HAP-1 (cell line): ENCODE measurements at regions not wholly inside any gene's neighbourhood (a gene's known extent, or its start where the extent isn't known, plus 50 kb on each side); places are given as distances from the start of the nearest gene placed in this dataset.

Experiments used
- DNase-seq, 2 experiments: peaks; one replicate each; pipeline ENCODE4 v3.0.0-alpha.2; 2016 to 2020; ENCODE audit warnings: low spot score in 2 of 2
- H3K27me3 ChIP-seq: fragments of 250-450 bp; sonication (Bioruptor Pico); 2 replicates; pipeline ENCODE4 v1.5.1; 2020; ENCODE audit warnings: low read depth, mild to moderate bottlenecking, moderate library complexity
- H3K36me3 ChIP-seq: fragments of 250-450 bp; sonication (Bioruptor Pico); replicated peaks from 2 replicates; pipeline ENCODE4 v1.5.1; 2020; ENCODE audit warnings: mild to moderate bottlenecking
- H3K4me1 ChIP-seq: fragments of 250-450 bp; sonication (Bioruptor Pico); 2 replicates; pipeline ENCODE4 v1.5.1; 2020; ENCODE audit warnings: mild to moderate bottlenecking
- H3K4me3 ChIP-seq: fragments of 250-450 bp; sonication (Bioruptor Pico); 2 replicates; pipeline ENCODE4 v1.5.1; 2020; ENCODE audit warnings: mild to moderate bottlenecking, moderate library complexity
- H3K9me3 ChIP-seq: fragments of 250-450 bp; sonication (Bioruptor Pico); 2 replicates; pipeline ENCODE4 v1.5.1; 2020; ENCODE audit warnings: mild to moderate bottlenecking, moderate library complexity
- in situ Hi-C: fragments of 300-500 bp; cut with MboI; formaldehyde crosslinking; loops from 3 replicates; pipeline ENCODE4 v1.14.3; 2020; ENCODE audit warnings: low sequenced_read_pairs, inconsistent platforms, mixed read lengths

DNA sequence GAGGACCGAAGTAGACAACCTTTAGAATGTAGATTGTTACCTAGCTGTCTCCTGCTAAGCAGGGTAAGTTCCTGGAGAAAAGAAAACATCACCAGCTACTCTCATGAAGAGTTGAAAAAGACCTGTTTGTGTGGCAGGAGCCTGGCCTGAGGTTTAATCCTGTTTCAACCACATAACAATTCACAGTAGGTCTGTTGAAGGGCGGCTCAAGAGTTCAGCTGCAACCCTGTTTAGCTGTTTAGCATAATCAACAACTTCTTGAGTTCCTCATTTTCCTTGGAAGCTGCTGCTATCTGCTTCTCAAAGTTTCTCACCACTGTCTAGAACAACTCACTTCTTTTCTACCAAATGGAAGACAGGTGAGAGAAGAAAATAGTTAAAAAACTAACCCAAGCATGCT is 170.4 kb upstream of the TET2 start:
- in situ Hi-C loops: no loop called here
- no peaks in the 10 kb centered on the region for H3K27me3 ChIP-seq
- no peak for DNase-seq
- no peaks in the 10 kb centered on the region for H3K36me3 ChIP-seq
- H3K4me1 ChIP-seq: no peaks in the 10 kb centered on the region
- H3K9me3 ChIP-seq: no peaks in the 10 kb centered on the region
- H3K4me3 ChIP-seq: no peak overlapping the region

DNA sequence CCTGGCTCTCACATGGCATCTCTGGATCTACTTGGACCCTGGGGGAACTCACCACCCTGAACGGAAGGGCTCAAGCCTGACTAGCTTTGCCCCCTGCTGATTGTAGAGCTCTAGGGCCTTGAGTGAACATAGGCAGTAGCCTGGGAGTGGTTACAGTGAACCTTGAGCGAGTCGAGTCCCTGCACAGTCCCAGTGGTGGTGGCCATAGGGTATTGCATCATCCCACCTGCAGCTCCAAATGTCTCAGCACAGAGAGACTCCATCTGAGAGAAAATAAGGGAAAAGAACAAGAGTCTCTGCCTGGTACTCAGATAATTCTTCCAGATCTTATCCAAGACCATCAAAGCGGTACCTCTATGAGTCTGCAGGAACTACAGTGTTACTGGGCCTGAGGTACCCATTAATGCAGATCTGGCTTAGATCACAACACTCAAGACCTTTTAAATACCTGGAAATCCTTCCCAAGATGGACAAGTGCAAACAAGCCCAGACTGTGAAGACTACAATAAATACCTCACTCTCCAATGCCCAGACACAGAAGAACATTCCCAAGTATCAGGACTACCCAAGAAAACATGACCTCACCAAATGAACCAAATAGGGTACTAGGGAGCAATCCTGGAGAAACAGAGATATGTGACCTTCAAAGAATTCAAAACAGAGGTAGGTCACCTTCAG is 167.5 kb upstream of the TET2 start:
- Histone ChIP-seq H3K27me3 (no peaks in the 10 kb centered on the region), H3K4me1 (no peaks in the 10 kb centered on the region), H3K4me3 (no peak overlapping the region), H3K9me3 (no peaks in the 10 kb centered on the region), H3K36me3 (no peaks in the 10 kb centered on the region)
- DNase-seq: no peak
- in situ Hi-C loops: no loop called here

DNA sequence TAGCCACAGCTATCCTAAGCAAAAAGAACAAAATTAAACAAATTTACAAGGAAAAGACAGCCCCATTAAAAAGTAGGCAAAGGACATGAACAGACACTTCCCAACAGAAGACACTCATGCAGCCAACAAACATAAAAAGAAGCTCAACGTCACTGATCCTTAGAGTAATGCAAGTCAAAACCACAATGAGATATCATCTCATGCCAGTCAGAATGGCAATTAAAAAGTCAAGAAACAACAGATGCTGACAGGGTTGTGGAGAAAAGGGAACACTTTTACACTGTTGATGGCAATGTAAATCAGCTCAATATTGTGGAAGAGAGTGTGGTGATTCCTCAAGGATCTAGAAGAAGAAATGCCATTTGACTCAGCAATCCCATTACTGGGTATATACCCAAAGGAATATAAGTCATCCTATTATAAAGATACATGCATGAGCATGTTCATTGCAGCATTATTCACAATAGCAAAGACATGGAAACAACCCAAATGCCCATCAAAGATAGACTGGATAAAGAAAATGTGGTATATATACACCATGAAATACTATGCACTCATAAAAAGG is 163.0 kb upstream of the TET2 start:
- Histone ChIP-seq H3K4me3 (no peak overlapping the region), H3K9me3 (no peaks in the 10 kb centered on the region), H3K4me1 (no peaks in the 10 kb centered on the region), H3K36me3 (no peaks in the 10 kb centered on the region), H3K27me3 (no peaks in the 10 kb centered on the region)
- in situ Hi-C loops: no loop called here
- no peak for DNase-seq

GRCh38 chr4:104986306-104986705 is 160.4 kb upstream of the TET2 start:
- H3K27me3 ChIP-seq: no peaks in the 10 kb centered on the region
- no peaks in the 10 kb centered on the region for H3K4me1 ChIP-seq
- H3K36me3 ChIP-seq: no peaks in the 10 kb centered on the region
- DNase-seq: no peak
- no peaks in the 10 kb centered on the region for H3K9me3 ChIP-seq
- no peak overlapping the region for H3K4me3 ChIP-seq
- in situ Hi-C loops: no loop called here

GRCh38 chr4:104989371-104989770 is 157.3 kb upstream of the TET2 start:
- H3K9me3 ChIP-seq: no peaks in the 10 kb centered on the region
- in situ Hi-C loops: no loop called here
- H3K4me1 ChIP-seq: no peaks in the 10 kb centered on the region
- H3K36me3 ChIP-seq: no peaks in the 10 kb centered on the region
- no peak overlapping the region for H3K4me3 ChIP-seq
- DNase-seq: no peak
- no peaks in the 10 kb centered on the region for H3K27me3 ChIP-seq

DNA sequence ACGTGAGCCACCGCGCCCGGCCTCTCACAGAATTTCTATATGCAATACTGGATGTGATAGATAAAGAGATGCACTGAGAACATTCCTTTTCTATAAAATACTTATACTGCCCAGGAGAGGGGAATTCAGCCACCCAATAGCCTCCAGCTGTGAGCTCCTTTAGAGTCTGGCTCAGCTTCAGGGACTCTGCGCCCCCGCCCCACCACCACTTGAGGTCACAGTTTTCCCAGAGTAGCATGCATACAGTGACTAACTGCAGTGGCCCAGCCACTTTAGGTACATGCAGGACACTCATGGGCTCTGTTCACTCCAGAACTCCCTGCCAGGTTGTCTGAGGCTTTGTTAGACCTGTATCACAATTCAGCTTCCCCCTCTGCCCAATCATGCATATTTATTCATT is 144.4 kb upstream of the TET2 start:
- Histone ChIP-seq H3K36me3 (no peaks in the 10 kb centered on the region), H3K9me3 (no peaks in the 10 kb centered on the region), H3K4me1 (no peaks in the 10 kb centered on the region), H3K27me3 (no peaks in the 10 kb centered on the region), H3K4me3 (no peak overlapping the region)
- no peak for DNase-seq
- in situ Hi-C loops: no loop called here

GRCh38 chr4:105014234-105014633 is 132.4 kb upstream of the TET2 start:
- H3K4me3 ChIP-seq: no peak overlapping the region
- H3K27me3 ChIP-seq: 0 out of 2 replicates have a peak, but pooled peaks cover 2% of the 10 kb centered on the region
- no peaks in the 10 kb centered on the region for H3K4me1 ChIP-seq
- no peak for DNase-seq
- H3K9me3 ChIP-seq: no peaks in the 10 kb centered on the region
- in situ Hi-C loops: no loop called here
- H3K36me3 ChIP-seq: no peaks in the 10 kb centered on the region

DNA sequence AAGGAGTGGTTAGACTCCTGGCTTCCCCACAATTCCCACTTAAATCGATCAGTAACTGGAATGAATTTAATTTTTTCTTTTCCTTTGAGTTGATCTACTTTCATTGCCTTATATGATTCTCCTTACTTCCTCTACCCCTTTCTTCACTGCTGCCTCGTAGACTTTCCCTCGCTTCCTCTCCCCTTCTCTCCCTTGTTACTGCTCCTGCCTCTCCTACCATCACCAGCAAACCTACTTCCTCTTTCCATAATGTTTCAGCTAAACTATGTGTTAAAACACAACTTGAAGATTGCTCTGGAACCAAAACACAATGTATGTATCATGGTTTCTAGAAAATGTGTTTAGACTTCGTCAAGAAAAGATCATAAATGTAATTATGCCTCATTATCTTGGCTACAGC is 132.0 kb upstream of the TET2 start:
- in situ Hi-C loops: no loop called here

GRCh38 chr4:105015750-105016149 is 130.9 kb upstream of the TET2 start:
- H3K4me3 ChIP-seq: no peak overlapping the region
- no peaks in the 10 kb centered on the region for H3K9me3 ChIP-seq
- no peaks in the 10 kb centered on the region for H3K4me1 ChIP-seq
- no peak for DNase-seq
- H3K27me3 ChIP-seq: 0 out of 2 replicates have a peak, but pooled peaks cover 2% of the 10 kb centered on the region
- H3K36me3 ChIP-seq: no peaks in the 10 kb centered on the region
- in situ Hi-C loops: no loop called here

More for the DNA sequence above, 132.0 kb upstream of the TET2 start:
- Histone ChIP-seq H3K4me3 (no peak overlapping the region), H3K27me3 (0 out of 2 replicates have a peak, but pooled peaks cover 2% of the 10 kb centered on the region), H3K36me3 (no peaks in the 10 kb centered on the region), H3K4me1 (no peaks in the 10 kb centered on the region), H3K9me3 (no peaks in the 10 kb centered on the region)
- no peak for DNase-seq

- no peaks in the 10 kb centered on the region for H3K27me3 ChIP-seq
- H3K4me1 ChIP-seq: no peaks in the 10 kb centered on the region
- H3K9me3 ChIP-seq: no peaks in the 10 kb centered on the region
- in situ Hi-C loops: no loop called here
- DNase-seq: no peak
- H3K4me3 ChIP-seq: no peak overlapping the region
- no peaks in the 10 kb centered on the region for H3K36me3 ChIP-seq
Measured at GRCh38 chr4:105022811-105023667, 123.6 kb upstream of the TET2 start.

DNA sequence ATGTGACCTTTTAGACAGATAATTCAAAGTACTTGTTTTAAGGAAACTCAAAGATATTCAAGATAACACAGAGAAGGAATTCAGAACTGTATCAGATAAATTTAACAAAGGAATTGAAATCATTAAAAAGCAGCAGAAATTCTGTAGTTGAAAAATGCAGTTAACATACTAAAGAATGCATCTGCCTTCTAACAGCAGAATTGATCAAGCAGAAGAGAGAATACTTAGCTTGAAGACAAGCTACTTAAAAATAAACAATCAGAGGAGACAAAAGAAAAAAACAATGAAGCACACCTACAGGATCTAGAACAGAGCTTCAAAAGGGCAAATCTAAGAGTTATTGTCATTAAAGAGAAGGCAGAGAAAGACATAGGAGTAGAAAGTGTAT is 123.0 kb upstream of the TET2 start:
- in situ Hi-C loops: no loop called here
- no peaks in the 10 kb centered on the region for H3K4me1 ChIP-seq
- no peaks in the 10 kb centered on the region for H3K27me3 ChIP-seq
- DNase-seq: no peak
- no peaks in the 10 kb centered on the region for H3K36me3 ChIP-seq
- no peaks in the 10 kb centered on the region for H3K9me3 ChIP-seq
- no peak overlapping the region for H3K4me3 ChIP-seq

GRCh38 chr4:105025263-105026017 is 121.2 kb upstream of the TET2 start:
- H3K9me3 ChIP-seq: no peaks in the 10 kb centered on the region
- H3K27me3 ChIP-seq: no peaks in the 10 kb centered on the region
- no peaks in the 10 kb centered on the region for H3K4me1 ChIP-seq
- DNase-seq: no peak
- H3K36me3 ChIP-seq: no peaks in the 10 kb centered on the region
- H3K4me3 ChIP-seq: no peak overlapping the region
- in situ Hi-C loops: no loop called here

DNA sequence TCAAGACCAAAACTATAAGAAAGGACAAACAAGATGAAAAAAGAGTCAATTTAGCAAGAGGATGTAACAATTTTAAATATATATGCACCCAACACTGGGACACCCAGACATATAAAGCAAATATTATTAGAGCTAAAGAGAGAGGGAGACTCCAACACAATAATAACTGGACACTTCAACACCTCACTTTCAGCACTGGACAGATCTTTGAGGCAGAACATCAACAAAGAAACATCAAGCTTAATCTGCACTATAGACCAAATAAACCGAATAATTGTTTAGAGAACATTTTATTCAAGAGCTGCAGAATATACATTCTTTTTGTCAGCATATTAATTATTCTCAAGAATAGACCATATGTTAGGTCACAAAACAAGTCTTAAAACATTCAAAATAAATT is 109.7 kb upstream of the TET2 start:
- in situ Hi-C loops: no loop called here
- Histone ChIP-seq H3K4me3 (no peak overlapping the region), H3K36me3 (no peaks in the 10 kb centered on the region), H3K9me3 (no peaks in the 10 kb centered on the region), H3K27me3 (no peaks in the 10 kb centered on the region), H3K4me1 (no peaks in the 10 kb centered on the region)
- no peak for DNase-seq
